Activated CD8-positive, alpha-beta memory T cell treated with anti-CD3 and anti-CD28 coated beads for 48 hours (primary cell): ENCODE measurements at regions not wholly inside any gene's neighbourhood (a gene's known extent, or its start where the extent isn't known, plus 50 kb on each side); places are given as distances from the start of the nearest gene placed in this dataset.
"Not testable (repeated sequence)": the region's sequence is repeated elsewhere in the genome, so short reads cannot be mapped to it uniquely, and the experiment has no call there.

Experiments used
- DNase-seq, 3 experiments: peaks; one replicate each; pipeline ENCODE4 v3.0.0-alpha.2; 2020; ENCODE audit warnings: low read depth in 2 of 3, low spot score in 2 of 3

DNA sequence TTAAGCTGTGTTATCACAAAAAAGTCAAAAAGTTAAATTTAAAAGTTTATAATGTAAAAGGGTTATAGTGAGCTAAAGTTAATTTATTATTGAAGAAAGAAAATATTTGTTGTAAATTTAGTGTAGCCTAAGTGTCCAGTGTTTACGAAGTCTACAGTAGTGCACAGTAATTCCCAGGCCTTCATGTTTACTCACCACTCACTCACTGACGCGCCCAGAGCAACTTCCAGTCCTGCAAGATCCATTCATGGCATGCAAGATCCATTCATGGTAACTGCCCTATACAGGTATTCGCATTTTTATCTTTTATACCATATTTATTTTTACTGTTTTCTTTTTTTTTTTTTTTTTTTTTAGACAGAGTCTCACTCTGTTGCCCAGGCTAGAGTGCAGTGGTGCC, 69.5 kb downstream of the TPRA1 start:
- DNase-seq = no peak

DNA sequence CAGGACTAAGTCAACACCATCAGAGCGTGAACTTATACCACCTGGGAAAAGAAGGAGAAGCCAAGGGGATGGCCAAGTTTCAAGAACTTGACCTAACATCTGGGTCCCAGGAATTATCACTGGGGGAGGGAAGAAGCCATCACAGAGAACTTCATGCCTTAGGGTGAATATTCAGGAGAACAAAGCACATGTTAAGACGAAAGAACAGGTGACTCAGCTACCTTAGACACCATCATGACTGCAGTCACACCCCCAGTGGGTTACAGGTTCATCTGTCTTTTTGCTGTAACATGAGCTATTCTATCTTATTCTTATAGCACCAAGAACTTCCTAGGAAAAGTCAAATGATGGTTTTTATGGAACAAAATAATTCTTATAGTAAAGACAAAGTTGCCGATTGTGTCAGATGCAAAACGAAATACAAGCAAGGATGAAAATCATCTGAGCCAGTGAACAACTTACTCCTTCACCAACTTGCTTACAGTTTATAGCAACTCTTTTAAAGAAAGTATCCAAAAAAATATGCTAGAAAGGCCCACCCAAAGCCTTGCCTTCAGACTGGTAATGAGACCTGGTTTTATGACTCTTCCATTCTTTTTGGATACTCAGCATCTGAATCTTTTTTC, 72.0 kb downstream of the TPRA1 start:
- no peak for DNase-seq

DNA sequence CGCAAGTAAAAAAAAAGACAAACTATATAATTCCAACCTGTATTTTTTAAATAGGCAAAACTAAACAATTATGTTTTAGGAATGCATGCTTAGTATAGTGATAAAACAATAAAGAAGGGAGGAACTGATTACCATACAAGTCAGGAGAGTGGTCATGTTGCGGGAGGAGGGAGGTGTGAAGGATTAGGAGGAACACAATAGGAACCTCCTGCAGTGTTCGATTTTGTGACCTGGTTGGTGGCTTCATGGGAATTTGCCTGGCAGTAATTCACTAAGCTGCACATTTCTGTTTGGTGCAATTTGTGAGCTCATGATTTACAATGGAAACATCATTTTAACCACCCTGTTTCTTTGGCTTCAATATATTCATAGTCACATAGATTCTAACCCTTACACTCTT, 78.3 kb downstream of the TPRA1 start:
- no peak for DNase-seq

DNA sequence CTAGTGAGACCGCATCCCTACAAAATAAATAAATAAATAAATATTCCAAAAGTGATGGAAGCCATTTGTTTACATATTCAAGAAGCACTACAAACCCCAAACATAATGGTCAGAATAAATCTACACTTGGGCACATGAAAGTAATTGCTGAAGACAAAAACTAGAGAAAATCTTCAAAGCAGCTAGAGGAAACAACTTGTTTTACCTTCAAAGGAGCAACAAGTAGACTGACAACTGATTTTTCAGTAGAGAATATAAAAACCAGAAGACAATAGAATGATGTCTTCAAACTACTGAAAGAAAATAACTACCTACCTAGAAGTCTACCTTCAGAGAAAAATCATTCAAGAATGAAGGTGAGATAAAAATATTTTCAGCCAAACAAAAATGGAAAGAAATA, 89.4 kb downstream of the TPRA1 start:
- no peak for DNase-seq

DNA sequence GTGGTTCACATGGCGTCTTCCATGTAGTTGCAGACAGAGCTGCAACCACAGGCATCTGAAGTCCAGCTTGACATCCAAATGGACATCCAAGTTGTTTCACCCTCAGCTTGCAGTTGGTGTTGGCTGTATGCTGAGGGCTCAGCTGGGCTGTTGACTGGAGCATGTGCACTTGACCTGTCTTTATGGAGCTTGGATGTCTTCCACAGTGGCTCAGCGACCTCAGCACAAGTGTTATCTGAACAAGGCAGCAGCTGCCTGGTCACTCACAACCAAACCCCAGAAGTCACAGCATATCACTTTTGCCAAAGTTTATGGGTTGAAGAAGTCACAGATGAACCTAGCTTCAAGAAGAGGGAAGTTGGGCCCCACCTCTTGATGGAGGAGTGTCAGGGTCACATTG, 92.9 kb downstream of the TPRA1 start:
- DNase-seq = no peak

DNA sequence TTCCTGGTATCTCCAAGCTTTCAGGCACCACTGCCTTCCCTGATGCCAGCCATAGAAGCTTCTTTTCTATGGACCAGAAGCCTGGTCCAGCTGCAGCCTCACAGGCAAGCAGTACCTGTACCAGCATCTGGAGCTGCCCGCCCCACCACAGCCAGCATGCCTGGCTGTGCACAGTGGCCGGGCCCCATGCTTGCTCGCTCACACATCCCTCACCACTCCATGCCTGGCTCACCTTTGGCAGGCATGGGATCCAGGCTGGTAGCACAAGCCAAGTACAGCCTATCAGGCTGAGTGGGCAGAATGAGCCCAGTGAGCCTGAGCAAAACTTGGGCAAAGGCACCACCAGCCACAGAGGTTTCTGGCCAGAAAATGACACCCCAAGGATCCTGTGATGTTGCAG, 93.4 kb downstream of the TPRA1 start:
- no peak for DNase-seq

- no peak for DNase-seq
Measured at GRCh38 chr3:127495821-127496655, 94.5 kb downstream of the TPRA1 start.

GRCh38 chr3:127493924-127494646, 96.4 kb downstream of the TPRA1 start:
- DNase-seq = no peak

DNA sequence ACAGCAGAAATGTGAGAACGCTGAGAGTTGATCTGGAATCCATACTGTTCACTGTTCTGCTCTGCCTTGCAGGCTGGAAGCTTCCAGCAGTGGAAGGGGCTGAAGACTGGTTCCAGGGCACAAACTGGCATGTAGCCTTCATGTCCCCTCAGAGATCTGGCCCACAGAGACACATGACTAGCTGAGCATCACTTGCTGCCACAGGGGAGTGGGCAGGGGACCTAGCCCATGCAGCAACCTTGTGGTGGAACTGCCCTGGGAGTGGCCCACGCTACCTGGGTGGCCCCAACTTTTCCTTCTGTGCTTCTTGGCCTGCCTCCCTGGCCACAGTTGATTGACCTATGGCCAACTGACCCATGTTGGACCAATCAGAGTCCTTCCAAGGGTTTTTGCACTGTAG, 98.1 kb downstream of the TPRA1 start:
- no peak for DNase-seq

- DNase-seq = no peak
Measured at GRCh38 chr3:127491909-127492308, 98.6 kb downstream of the TPRA1 start.

- DNase-seq = no peak
Measured at GRCh38 chr3:127491323-127491722, 99.2 kb downstream of the TPRA1 start.

GRCh38 chr3:127491024-127491305, 99.6 kb downstream of the TPRA1 start:
- not testable (repeated sequence) for DNase-seq

- no peak for DNase-seq
Measured at GRCh38 chr3:127490271-127491023, 100.1 kb downstream of the TPRA1 start.

GRCh38 chr3:127489357-127489756, 101.2 kb downstream of the TPRA1 start:
- no peak for DNase-seq

GRCh38 chr3:127488740-127489139, 101.8 kb downstream of the TPRA1 start:
- DNase-seq = no peak

DNA sequence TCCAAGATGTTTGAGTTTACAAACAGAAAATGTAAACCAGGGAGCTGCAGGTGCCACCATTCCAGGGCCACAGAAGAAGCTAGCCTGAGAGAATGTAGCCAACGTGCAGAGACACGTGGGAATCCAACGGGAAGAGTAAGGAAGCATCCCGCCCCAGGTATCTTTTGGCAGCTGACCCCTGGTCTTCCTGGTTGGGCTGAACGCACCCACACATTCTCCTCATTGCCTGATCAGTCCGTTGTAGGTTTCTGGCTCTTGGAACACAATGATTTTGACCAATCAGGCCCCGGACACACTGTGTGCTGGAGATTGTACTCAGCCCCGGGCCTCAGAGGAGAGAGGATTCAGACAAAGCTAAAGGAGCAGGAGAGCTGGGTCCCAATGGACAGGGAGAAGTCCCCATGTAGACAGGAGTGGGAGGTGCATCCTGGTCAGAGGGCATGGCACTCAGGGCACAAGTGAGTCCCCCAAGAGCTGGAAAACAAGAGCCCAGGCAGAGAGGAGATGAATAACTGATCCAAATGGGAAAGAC, 102.3 kb downstream of the TPRA1 start:
- no peak for DNase-seq

- DNase-seq = no peak
Measured at GRCh38 chr3:127487196-127487595, 103.3 kb downstream of the TPRA1 start.

DNA sequence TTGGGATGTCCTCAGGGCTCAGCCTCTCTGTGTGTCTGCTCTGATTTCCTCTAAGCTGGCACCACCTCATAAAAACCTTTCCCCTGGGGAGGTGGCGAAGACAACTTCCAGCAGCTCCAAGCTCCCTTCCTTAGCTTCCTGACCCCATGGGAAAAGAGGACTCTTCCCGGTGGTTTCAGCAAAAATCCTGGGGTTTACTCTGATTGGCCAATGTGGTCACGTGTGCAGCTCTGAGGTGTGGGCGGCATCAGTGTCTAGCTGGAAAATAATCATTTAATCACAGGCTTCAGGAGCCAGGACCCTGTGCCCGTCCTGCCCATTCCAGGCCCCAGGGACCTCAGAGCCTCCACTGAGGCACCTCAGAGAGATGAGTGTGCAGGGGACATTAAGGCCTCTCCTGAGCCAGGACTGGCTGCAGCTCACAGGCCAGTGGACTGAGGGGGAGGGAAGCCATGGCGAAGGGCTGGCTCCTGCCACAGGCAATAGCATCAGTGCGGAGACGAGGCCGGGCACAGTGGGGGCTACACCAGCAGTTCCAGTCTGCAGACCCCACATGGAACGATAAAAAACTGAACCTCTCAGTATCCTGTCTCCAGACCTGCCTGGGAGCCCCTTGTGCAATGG, 104.1 kb downstream of the TPRA1 start:
- no peak for DNase-seq

DNA sequence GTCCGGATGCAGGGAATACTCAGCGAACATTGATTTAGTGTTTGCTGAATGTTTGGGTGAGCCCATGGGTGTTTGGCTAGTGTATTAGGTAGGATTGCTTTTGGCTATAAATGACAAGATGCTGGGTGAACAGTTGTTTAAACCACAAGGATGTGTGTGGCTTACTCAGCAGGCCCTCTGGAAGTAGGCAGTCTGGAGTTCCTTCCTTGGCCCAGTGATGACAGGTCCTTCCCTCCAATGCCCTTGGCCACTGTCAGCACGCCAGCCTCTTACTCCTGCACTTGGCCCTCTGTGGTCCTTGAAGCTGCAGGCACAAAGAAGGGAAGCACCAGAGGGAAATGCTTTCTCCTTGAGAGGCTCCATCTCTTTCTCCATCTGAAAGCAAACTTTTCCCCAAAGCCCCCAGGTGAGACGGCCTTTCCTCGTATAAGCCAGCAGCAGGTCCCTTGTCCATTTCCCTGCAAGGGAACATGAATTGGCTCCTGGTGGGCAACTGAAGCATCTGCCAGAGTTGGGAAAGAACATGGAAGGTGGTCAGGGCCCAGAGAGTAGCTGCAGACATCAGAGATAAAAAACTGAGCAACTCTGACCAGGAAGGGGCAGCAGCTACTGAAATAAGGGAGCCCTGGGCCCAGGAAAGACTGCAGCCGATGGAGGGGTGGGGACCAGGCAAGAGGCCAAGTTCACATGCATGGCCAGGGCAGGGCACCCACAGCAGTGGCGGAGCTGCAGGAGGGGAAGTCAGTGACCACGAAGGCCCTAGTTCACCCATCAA, 105.0 kb downstream of the TPRA1 start:
- DNase-seq = no peak
